Liver (tissue), 8 donors: ENCODE measurements at regions not wholly inside any gene's neighbourhood (a gene's known extent, or its start where the extent isn't known, plus 50 kb on each side); places are given as distances from the start of the nearest gene placed in this dataset.

ENCODE experiments used
- DNase-seq: peaks from one replicate; pipeline ENCODE4 v3.0.0-alpha.2; 2017; ENCODE audit warnings: low spot score
- H3K27ac ChIP-seq, 2 donors: one replicate each; pipeline ENCODE4 v1.7.0; 2013; ENCODE audit warnings: inconsistent platforms in 2 of 2, low read length in 2 of 2, control low read depth in 1 of 2, low read depth in 1 of 2, mild to moderate bottlenecking in 1 of 2
- H3K27me3 ChIP-seq, 4 donors: one replicate each; pipeline versions ENCODE4 v1.6.1 to v1.7.0; 2013; ENCODE audit warnings: low read length in 3 of 4, inconsistent platforms in 1 of 4, mild to moderate bottlenecking in 1 of 4, moderate library complexity in 1 of 4; ENCODE audit not compliant: control insufficient read depth in 4 of 4, insufficient read depth in 4 of 4
- H3K36me3 ChIP-seq, 4 donors: one replicate each; pipeline versions ENCODE4 v1.6.1 to v1.7.0; 2013; ENCODE audit warnings: low read length in 3 of 4, mild to moderate bottlenecking in 3 of 4, low read depth in 1 of 4, moderate library complexity in 1 of 4; ENCODE audit not compliant: control insufficient read depth in 4 of 4, insufficient read depth in 3 of 4
- H3K4me1 ChIP-seq, 4 donors: one replicate each; pipeline versions ENCODE4 v1.6.1 to v1.7.0; 2013; ENCODE audit warnings: low read length in 3 of 4, mild to moderate bottlenecking in 3 of 4, moderate library complexity in 1 of 4; ENCODE audit not compliant: control insufficient read depth in 4 of 4, insufficient read depth in 4 of 4
- H3K4me3 ChIP-seq, 3 donors: one replicate each; pipeline versions ENCODE4 v1.6.1 to v1.7.0; 2013; ENCODE audit warnings: low read length in 3 of 3, control low read depth in 1 of 3, low read depth in 1 of 3, mild to moderate bottlenecking in 1 of 3
- H3K9ac ChIP-seq, 2 donors: one replicate each; pipeline ENCODE4 v1.7.0; 2013; ENCODE audit warnings: low read length in 2 of 2, mild to moderate bottlenecking in 2 of 2, moderate library complexity in 2 of 2, control low read depth in 1 of 2, low read depth in 1 of 2
- H3K9me3 ChIP-seq, 4 donors: one replicate each; pipeline versions ENCODE4 v1.6.1 to v1.7.0; 2013; ENCODE audit warnings: low read length in 3 of 4; ENCODE audit not compliant: control insufficient read depth in 4 of 4
- EGR1 ChIP-seq, 2 donors: IDR thresholded peaks; 2 replicates each; pipeline ENCODE4 v1.6.1; 2016 to 2018; ENCODE audit warnings: antibody characterized with exemption in 2 of 2, low read depth in 2 of 2
- FOXA1 ChIP-seq: IDR thresholded peaks from 2 replicates; pipeline ENCODE4 v1.6.1; 2016; ENCODE audit warnings: antibody characterized with exemption
- FOXA2 ChIP-seq: IDR thresholded peaks from 2 replicates; pipeline ENCODE4 v1.6.1; 2016; ENCODE audit warnings: antibody characterized with exemption
- GABPA ChIP-seq, 2 donors: IDR thresholded peaks in 1 of 2; conservative IDR thresholded peaks in 1 of 2; 2 replicates each; pipeline ENCODE4 v1.6.1; 2016; ENCODE audit warnings: antibody characterized with exemption in 2 of 2, mild to moderate bottlenecking in 1 of 2, moderate library complexity in 1 of 2
- HNF4A ChIP-seq, 2 donors: conservative IDR thresholded peaks; 2 replicates each; pipeline ENCODE4 v1.6.1; 2016; ENCODE audit warnings: antibody characterized with exemption in 2 of 2, mild to moderate bottlenecking in 2 of 2
- HNF4G ChIP-seq: IDR thresholded peaks from 2 replicates; pipeline ENCODE4 v1.6.1; 2016; ENCODE audit warnings: antibody characterized with exemption
- JUND ChIP-seq, 2 donors: IDR thresholded peaks; 2 replicates each; pipeline ENCODE4 v1.6.1; 2016; ENCODE audit warnings: antibody characterized with exemption in 2 of 2
- NR2F2 ChIP-seq: IDR thresholded peaks from 2 replicates; pipeline ENCODE4 v1.6.1; 2016; ENCODE audit warnings: antibody characterized with exemption
- RAD21 ChIP-seq, 2 donors: IDR thresholded peaks; 2 replicates each; pipeline ENCODE4 v1.6.1; 2016; ENCODE audit warnings: antibody characterized with exemption in 2 of 2, mild to moderate bottlenecking in 2 of 2
- RXRA ChIP-seq, 2 donors: IDR thresholded peaks; 2 replicates each; pipeline ENCODE4 v1.6.1; 2017 to 2018; ENCODE audit warnings: antibody characterized with exemption in 2 of 2, mild to moderate bottlenecking in 1 of 2
- SP1 ChIP-seq: IDR thresholded peaks from 2 replicates; pipeline ENCODE4 v1.6.1; 2018; ENCODE audit warnings: antibody characterized with exemption, mild to moderate bottlenecking
- WGBS: extraction: QIAGEN DNeasy Blood & Tissue Kit; methylation state at CpG from one replicate; pipeline ENCODE4 v1.1.7; 2013; 5-methylcytosine and 5-hydroxymethylcytosine counted together
- TF ChIP-seq, protein P1 (sequence below): IDR thresholded peaks from 2 replicates; pipeline ENCODE4 v1.6.1; 2016; ENCODE audit warnings: antibody characterized with exemption
- TF ChIP-seq, protein P2 (sequence below): fragments of 150-350 bp; IDR thresholded peaks from 2 replicates; pipeline ENCODE4 v1.5.1; 2017; ENCODE audit warnings: improper control_type of control experiment, low read depth, low read length; ENCODE audit not compliant: missing input control
- TF ChIP-seq, protein P3 (sequence below): IDR thresholded peaks from 2 replicates; pipeline ENCODE4 v1.6.1; 2016; ENCODE audit warnings: antibody characterized with exemption
- TF ChIP-seq, protein P4 (sequence below): IDR thresholded peaks from 2 replicates; pipeline ENCODE4 v1.6.1; 2016; ENCODE audit warnings: antibody characterized with exemption, mild to moderate bottlenecking
- donor health status: healthy.
- donor health status: healthy.
- donor health status: healthy.
- donor health status: healthy.
- donor health status: healthy.

DNA sequence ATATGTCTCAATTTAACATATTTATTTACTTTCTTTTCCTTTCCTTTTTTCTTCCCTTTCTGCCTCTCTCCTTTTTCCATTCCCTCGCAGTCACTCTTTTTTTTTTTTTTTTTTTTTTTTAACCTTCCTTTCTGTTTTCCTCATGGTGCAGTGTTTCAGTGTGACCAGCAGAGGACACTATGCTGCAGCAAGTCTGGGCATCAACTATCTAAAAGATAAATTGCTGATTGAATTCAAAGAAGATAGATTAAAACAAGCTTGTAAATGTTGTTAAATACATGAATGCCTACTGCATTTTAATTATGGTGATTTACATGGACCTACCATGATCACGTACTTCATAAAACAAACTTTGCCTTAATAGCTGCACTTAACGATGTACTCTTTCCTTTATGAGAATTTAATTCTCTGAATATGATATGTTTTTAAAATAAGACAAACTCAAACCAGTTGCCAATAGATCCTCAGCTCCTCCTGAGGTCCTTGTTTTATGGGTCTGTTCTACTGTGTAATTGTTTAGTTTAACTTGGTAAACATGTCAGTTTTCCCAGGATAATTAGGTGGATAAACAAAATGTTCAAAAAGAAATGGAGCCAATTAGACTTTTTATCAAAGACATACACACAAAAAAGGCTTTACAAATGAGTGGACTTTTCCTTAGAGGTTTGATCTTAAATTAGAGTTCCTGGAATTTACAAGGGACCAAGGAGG, 101.0 kb upstream of the AGR3 start:
- Histone ChIP-seq H3K36me3 (no peaks in the 10 kb centered on the region), H3K27ac (no peak overlapping the region), H3K9ac (peak overlapping the region in 1 of 2 donors; percentile 60), H3K4me3 (no peak overlapping the region), H3K27me3 (peaks cover 0 to 2% (median 0%) of the 10 kb centered on the region in 4 donors), H3K9me3 (no peaks in the 10 kb centered on the region), H3K4me1 (peaks cover 0 to 7% (median 0%) of the 10 kb centered on the region in 4 donors)
- 32% methylated on average over 3 of the region's 3 CpGs for WGBS
- no peak for DNase-seq
- TF ChIP-seq, protein P1, sequence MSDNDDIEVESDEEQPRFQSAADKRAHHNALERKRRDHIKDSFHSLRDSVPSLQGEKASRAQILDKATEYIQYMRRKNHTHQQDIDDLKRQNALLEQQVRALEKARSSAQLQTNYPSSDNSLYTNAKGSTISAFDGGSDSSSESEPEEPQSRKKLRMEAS: no peak
- TF ChIP-seq RAD21 (IDR thresholded peaks at IDR 0.05) (peak; percentile 98 to 99), RXRA (IDR thresholded peaks at IDR 0.05) (no peak)
- TF ChIP-seq, protein P2, sequence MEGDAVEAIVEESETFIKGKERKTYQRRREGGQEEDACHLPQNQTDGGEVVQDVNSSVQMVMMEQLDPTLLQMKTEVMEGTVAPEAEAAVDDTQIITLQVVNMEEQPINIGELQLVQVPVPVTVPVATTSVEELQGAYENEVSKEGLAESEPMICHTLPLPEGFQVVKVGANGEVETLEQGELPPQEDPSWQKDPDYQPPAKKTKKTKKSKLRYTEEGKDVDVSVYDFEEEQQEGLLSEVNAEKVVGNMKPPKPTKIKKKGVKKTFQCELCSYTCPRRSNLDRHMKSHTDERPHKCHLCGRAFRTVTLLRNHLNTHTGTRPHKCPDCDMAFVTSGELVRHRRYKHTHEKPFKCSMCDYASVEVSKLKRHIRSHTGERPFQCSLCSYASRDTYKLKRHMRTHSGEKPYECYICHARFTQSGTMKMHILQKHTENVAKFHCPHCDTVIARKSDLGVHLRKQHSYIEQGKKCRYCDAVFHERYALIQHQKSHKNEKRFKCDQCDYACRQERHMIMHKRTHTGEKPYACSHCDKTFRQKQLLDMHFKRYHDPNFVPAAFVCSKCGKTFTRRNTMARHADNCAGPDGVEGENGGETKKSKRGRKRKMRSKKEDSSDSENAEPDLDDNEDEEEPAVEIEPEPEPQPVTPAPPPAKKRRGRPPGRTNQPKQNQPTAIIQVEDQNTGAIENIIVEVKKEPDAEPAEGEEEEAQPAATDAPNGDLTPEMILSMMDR: peak; percentile 98

DNA sequence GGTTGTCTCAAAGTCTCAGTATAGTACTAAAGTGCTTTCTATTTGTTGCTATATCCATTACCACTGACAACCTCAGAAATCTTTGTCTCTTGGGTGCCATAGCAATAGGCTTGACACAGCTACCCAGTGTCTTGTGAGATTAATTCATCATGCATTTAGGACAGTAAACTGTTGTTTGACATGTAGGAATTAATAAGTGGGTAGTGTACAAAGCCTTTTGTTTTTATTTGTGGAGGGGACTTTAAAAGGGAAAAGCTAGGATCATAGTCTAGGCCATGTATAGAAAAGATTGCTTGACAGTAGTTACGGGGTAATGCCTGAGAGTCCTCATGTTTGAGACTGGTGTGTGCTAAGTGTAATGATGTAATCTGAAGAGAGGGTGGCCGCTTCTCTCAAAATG, 102.6 kb upstream of the AGR3 start:
- H3K9ac ChIP-seq: no peak overlapping the region
- H3K9me3 ChIP-seq: no peaks in the 10 kb centered on the region
- H3K27ac ChIP-seq: no peak overlapping the region
- no peak overlapping the region for H3K4me3 ChIP-seq
- peaks cover 0 to 8% (median under 1%) of the 10 kb centered on the region in 4 donors for H3K4me1 ChIP-seq
- H3K36me3 ChIP-seq: no peaks in the 10 kb centered on the region
- DNase-seq: no peak
- no peak for TF ChIP-seq SP1
- no peaks in the 10 kb centered on the region for H3K27me3 ChIP-seq
- WGBS: 96% methylated on average over 2 of the region's 2 CpGs

DNA sequence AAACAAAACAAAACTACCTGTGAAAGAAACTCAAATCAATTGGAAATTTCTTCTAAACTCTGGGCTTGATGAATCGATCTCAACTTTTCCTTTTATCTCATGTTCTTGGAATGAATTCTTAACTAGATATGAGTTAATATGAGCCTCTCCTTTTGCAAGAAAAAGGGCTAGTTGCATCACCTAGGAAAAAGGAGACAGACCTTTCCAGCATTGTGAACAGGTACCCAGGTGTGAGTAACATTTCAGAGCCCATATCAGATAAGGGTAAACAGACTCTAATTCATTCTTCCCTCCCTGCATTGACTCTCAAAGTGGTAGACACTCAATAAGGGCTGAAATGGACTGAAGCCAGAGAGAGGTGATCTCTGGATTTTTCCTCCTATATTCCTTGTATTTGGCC, 103.8 kb upstream of the AGR3 start:
- peaks cover 2 to 17% (median 8%) of the 10 kb centered on the region in 4 donors for H3K4me1 ChIP-seq
- H3K36me3 ChIP-seq: no peaks in the 10 kb centered on the region
- H3K9me3 ChIP-seq: no peaks in the 10 kb centered on the region
- H3K27ac ChIP-seq: no peak overlapping the region
- no peak overlapping the region for H3K4me3 ChIP-seq
- H3K9ac ChIP-seq: no peak overlapping the region
- DNase-seq: no peak
- H3K27me3 ChIP-seq: no peaks in the 10 kb centered on the region
- WGBS: 73% methylated on average over 1 of the region's 1 CpG
- TF ChIP-seq FOXA1 (no peak), JUND (IDR thresholded peaks at IDR 0.05) (no peak), RXRA (IDR thresholded peaks at IDR 0.05) (no peak)

DNA sequence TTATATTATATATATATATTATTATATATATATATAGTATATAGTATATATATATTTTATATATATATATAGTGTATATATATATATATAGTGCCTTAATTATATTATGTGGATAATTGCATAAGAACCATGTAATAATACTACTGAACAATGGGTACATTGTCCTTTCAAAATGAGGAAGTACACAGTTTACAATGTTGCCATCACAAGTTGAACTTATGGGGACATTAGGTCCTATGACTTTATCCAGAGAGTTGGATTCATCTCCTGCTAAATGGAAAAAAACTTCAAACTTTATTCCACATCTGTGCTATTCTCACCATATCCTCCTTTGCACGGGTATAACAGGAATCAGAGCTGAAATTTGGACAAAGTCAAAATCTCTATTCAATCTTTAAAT, 105.0 kb upstream of the AGR3 start:
- no peaks in the 10 kb centered on the region for H3K27me3 ChIP-seq
- H3K9ac ChIP-seq: no peak overlapping the region
- H3K27ac ChIP-seq: no peak overlapping the region
- 93% methylated on average over 1 of the region's 1 CpG for WGBS
- H3K36me3 ChIP-seq: no peaks in the 10 kb centered on the region
- no peak for DNase-seq
- H3K4me1 ChIP-seq: peaks cover 2 to 17% (median 8%) of the 10 kb centered on the region in 4 donors
- H3K4me3 ChIP-seq: no peak overlapping the region
- no peaks in the 10 kb centered on the region for H3K9me3 ChIP-seq
- TF ChIP-seq, protein P2: no peak
- no peak for TF ChIP-seq HNF4G
- no peak for TF ChIP-seq FOXA1
- no peak for TF ChIP-seq FOXA2
- TF ChIP-seq, protein P3, sequence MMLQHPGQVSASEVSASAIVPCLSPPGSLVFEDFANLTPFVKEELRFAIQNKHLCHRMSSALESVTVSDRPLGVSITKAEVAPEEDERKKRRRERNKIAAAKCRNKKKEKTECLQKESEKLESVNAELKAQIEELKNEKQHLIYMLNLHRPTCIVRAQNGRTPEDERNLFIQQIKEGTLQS: no peak
- no peak for TF ChIP-seq JUND (IDR thresholded peaks at IDR 0.05)
- no peak for TF ChIP-seq EGR1 (IDR thresholded peaks at IDR 0.05; ENCODE audit: low read depth in 2 of 2)
- TF ChIP-seq GABPA (IDR thresholded peaks at IDR 0.05 in 1 of 2, conservative IDR thresholded peaks at IDR 0.05 in 1 of 2): no peak
- no peak for TF ChIP-seq NR2F2
- TF ChIP-seq HNF4A (conservative IDR thresholded peaks at IDR 0.05): no peak
- TF ChIP-seq, protein P4, sequence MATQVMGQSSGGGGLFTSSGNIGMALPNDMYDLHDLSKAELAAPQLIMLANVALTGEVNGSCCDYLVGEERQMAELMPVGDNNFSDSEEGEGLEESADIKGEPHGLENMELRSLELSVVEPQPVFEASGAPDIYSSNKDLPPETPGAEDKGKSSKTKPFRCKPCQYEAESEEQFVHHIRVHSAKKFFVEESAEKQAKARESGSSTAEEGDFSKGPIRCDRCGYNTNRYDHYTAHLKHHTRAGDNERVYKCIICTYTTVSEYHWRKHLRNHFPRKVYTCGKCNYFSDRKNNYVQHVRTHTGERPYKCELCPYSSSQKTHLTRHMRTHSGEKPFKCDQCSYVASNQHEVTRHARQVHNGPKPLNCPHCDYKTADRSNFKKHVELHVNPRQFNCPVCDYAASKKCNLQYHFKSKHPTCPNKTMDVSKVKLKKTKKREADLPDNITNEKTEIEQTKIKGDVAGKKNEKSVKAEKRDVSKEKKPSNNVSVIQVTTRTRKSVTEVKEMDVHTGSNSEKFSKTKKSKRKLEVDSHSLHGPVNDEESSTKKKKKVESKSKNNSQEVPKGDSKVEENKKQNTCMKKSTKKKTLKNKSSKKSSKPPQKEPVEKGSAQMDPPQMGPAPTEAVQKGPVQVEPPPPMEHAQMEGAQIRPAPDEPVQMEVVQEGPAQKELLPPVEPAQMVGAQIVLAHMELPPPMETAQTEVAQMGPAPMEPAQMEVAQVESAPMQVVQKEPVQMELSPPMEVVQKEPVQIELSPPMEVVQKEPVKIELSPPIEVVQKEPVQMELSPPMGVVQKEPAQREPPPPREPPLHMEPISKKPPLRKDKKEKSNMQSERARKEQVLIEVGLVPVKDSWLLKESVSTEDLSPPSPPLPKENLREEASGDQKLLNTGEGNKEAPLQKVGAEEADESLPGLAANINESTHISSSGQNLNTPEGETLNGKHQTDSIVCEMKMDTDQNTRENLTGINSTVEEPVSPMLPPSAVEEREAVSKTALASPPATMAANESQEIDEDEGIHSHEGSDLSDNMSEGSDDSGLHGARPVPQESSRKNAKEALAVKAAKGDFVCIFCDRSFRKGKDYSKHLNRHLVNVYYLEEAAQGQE: no peak
